A204.1 (cell line): ENCODE measurements at regions not wholly inside any gene's neighbourhood (a gene's known extent, or its start where the extent isn't known, plus 50 kb on each side); places are given as distances from the start of the nearest gene placed in this dataset.

ENCODE experiments used
- FAIRE-seq: peaks from 2 replicates; lab custom pipeline; 2012; peaks lifted over from hg19 to GRCh38; lab: Jason Lieb, UNC

DNA sequence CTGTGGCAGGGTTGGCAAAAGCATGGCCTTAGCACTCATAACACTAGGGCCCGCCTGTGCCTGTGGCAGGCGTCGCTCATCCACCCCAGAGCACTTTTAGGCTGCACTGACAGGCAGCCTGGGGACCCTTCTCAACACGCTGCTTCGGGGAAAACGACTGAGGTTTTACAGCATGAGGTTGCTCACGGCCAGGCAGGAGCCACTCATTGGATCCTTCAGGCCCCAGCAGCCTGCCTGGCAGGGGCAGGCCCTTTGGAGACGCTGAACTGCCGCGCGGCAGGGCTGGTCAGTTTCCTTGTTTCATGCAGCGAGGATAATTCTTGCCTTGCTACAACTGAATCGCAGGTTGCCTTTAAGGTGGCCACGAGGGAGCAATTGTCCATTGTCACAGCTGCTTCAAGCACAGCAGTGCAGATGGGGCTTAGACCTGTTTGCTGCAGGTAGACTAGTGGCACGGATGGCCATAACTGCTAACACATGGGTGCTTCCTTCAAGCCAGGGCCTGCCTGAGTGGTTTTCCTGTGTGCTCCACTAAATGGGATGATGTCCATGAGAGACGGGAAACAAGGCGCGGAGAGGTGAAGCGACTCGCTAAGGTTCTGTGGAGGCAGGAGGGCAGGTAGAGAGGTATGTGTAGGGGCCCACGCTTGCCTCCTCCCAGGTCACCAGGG, 49.9 kb upstream of the HS6ST1 start:
- no peak for FAIRE-seq

DNA sequence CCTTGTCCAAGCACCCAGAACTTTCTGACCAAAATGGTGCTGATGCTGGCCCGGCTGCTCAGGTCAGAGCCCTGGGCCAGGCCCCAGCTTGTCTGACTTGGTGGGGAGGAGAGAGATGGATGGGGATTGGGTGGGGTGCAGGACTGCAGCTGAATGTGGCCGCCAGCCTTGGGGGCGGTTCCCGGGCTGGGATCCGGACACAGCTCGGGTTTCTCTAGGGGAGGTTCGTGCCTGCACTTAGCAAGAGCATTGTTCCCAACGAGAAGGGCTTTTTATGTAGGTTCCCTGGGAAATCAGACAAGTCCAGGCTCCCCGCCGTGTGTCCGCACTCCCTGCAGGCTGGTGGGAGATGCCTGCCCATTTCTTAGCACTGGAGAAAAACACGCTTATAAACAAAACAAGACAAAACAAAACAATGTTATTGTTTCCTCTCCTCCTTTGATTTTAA, 50.5 kb upstream of the HS6ST1 start:
- FAIRE-seq, result no peak

DNA sequence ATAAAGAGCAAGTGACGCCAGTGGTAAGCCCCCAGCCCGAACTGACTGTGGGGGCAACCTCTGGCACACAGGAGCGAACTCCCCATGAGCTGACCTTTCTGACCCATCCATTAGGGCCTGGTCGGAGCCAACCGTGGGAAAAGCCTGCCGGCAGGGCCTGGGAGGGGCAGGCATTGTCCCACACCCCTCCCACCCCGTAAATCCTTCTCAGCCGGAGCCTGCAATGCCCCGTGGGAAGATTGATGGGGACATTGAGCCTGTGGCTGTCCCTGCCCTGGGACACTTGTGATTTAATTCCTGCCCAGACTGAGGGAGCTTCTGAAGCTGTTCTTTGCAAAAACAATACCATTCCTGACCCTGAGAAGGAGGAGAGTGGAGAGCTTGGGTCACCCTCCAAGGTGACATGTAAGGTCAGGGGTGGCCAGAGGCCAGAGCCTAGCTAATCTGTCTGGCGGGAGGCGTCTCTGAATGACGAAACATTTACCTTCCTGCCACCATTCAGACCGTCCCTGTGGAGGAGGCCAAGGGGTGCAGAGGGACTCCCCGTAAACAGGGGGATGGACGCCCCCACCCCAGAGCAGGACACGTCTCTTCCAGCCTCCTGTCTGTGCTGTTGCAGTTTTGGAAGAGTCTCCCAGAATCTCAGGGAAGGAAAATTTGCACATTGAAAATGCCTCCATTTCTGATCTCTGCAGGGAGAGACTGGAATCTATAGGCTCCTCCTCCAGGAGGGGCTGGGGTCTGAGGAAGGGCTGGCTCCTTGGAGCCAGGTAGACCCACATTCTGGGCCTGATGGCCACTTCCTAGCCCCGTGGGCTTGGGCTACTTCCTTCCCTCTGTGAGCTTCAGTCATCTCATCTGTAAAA, 51.2 kb upstream of the HS6ST1 start:
- FAIRE-seq, result no peak

DNA sequence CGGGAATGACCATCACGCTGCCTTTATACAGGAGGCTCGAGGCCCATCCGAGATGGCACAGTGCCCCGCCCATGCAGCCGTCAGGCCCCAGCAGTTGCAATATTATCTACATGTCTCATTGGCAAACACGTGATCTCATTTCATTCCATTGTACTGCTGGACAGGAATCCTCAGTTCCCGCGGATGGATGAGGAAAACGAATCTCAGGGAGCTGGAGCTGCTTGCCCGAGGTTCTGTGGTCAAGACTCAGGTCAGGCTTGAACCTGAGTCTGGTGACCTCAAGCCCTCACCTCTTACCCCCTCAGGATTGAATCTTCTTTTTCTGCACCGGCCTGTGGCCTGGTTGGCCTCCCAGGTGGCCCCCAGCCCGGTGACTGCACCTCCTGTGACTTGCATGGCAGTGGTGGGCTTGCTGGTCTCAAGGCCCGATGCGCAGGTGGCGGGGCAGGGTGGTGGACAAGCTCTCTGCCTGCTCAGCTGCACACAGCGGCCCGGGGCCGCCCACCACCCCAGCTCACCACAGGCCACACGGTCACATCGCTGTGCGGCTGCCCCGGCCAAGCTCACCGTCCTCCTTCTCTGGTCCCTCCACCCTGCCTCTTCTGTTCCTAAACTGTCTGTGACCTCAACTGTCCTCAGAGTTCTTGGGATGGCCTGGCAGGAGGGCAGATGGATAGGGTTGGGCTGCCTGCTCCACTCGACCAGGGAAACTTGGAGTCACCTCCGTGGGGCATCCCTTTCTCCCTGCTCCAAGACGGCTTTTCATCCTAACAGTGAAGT, 52.0 kb upstream of the HS6ST1 start:
- no peak for FAIRE-seq

DNA sequence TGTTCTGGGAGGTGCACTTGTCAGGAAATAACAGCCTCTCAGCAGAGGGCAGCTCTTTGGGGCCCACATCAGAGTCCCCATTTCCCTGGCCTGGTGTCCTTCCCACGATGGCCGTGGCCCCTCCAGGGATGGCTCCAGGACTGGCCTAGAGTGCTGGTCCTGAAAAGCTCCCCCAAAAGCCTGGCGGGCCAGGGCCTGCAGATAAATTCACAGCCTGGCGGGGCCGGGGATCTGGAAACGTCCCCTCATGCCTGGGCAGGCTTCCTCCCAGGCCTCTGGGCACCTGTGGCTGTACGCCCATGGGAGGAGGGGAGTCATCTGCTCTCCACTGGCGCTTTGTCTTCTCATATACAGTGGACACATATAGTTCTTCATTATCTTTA, 52.6 kb upstream of the HS6ST1 start:
- no peak for FAIRE-seq

DNA sequence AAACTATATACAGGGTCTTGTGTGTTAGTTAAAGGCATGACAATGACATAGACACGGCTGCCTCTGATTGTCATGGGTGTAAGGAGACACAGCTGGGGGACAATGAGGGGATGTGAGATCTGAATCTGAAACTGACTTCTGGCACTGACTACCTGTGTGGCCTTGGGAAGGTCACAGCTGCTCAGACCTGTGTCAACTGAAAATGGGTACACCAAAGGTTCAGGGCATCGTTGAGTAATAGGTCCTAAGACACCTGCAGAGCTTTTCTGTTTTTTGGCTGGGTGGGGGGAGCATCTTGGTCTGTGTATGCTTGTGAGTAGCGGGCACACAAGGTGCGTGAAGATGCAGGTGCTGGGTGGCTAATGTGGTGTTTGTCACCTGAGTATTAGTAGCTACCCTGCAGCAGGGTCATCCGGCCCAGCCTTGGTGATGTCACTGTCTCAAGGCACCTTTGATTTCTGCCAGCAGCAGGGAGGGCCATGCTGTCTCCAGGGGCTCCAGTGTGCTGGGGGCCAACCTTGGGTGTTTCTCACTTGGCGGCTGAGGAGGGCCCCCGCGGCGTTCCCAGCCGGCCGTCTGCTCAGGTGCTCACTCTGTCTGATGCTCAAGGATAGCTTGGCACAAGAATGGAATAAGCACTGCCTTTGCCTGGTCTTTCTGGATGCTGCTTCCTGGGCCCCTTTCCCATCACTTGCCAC, 53.1 kb upstream of the HS6ST1 start:
- FAIRE-seq, result no peak

DNA sequence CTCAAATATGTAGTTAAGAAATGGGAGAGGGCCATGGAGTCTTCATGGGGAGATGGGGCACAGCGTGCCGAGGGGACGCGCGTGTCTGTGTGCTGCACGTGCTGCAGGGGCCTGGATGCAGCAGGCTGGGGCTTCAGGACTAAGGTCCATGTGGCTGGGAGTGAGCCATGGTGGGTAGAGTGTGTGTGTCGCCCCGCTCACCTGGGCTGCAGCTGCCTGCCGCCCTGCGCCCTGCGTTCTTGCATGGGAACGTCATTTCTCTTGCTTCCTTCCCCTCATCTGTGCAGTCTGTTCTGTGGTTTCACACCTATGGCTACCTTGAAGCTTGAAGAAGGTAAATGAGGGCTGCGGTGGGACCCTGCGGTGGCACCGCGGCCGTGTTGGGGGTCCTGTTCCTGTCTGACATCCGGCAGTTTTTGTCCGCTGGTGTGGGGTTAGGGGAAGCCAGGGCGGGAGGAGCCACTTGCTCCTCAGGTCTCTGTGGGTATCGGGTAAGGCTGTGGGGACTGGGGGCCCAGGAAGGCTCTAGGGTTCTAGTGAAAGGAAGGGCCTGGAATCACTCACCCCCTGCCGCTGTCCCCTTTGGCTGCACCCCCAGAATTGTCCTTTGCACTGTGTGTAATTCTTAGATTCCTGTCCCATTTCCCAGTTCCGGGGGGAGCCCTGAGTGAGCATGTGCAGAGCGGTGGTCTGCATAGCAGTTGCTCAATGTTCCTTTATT, 54.1 kb upstream of the HS6ST1 start:
- FAIRE-seq, result no peak

DNA sequence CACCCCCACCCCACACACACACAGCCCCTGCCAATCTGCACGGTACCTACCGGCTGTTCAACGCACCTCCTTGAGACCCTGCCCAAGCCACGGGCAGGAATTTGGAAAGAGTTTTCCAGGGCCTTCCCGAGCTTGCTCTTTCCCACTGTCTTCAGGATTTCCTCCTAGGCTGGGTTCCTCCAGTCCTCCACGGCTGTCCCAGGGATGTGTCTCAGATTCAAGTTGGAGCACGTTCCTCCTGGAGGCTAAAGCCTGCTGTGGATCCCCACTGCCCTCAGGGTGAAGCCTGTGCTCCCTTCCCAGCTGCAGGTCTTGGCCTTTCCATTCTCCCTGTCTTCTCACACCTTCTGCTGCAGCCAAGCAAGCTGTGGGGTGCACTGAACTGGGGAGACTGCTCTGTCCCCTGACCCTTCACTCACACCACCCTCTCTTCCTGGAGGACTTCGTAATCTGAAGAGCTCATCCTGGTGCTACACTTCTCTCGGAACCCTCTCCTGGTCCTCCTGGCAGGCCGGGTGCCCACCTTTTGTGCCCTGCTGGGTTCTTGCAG, 54.9 kb upstream of the HS6ST1 start:
- FAIRE-seq, result no peak

DNA sequence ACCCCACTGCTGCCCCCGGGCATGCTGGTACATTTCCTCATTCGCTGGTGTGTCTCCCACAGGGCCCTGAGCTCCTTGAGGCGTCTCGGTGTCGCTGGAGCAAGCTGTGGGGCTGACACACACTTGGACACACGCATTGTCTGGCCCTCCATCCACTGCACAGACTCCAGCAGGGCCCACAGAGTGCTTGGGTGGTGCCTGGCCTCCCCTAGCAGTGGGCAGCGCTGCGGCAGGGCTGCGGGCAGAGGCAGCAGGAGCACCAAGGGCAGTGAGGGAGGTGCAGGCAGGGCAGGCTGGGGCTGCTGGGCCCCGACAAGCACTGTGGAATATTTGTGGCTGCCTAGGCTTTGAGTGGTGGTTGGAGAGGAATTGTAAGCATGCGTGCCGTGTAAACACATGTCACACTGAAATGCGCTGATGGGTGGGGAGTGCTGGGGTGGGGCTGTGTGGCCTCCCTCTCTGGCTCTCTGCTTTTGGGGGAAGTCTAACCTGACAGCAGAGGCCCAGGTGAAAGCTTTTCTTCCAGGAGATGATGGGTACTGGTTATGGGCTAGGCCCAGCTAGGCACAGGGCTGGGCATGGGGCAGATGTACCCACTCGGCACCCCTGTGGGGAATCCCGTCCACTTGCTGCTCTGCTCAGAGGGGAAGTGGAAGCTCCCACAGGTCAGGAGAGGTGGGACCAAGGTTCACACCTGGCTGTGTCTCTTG, 55.5 kb upstream of the HS6ST1 start:
- FAIRE-seq, result no peak

DNA sequence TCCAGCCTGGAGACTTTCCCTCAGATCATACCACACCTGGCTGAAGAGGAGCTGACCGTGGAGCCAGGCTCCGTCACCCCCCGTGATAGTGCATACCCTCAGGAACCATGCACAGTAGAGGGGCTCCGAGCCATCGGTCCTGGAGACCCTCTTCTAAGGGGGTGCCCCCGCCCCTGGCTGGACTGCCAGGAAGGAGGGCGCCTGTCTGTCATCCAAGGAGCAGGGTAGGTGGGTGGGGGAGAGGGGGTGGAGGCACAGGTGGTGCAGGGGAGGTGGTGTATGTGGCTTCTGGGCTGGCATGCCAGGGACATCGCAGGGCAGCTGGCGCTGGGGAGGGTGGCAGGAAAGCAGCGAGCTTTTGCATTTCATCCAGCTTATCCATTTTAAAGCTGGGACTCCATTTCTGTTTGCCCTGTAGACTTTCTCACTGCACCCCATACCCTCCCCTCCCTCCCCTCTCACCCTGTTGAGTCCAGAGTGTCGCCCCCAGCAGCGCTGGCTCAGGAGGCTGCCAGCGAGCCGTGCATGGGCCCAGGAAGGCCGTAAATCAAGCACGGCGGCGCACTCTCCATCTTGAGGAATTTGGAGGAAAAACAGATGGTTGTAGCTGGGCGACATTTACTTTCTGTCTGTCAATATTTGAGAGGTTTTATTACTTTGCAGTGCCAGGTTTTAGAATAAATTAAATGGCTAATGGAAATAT, 56.2 kb upstream of the HS6ST1 start:
- FAIRE-seq, result no peak

DNA sequence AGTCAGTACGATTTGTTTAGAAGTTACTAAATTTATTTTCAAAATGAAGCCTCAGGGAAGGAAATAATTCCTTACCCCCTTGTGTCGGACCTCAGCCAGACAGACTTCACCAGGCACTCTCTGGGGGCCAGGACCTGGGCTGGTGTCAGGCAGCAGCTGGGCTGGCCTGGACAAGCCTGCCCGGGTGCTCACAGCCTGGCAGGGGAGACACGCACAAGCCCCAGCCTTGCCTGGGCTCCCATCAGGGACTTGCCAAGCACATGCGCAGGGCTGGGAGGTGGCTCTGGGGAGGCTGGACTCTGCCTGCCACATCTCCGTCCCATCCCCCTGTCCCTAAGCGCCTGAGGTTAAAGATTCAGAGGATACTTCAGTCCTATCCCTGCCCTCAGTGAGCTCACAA, 56.8 kb upstream of the HS6ST1 start:
- FAIRE-seq, result no peak

DNA sequence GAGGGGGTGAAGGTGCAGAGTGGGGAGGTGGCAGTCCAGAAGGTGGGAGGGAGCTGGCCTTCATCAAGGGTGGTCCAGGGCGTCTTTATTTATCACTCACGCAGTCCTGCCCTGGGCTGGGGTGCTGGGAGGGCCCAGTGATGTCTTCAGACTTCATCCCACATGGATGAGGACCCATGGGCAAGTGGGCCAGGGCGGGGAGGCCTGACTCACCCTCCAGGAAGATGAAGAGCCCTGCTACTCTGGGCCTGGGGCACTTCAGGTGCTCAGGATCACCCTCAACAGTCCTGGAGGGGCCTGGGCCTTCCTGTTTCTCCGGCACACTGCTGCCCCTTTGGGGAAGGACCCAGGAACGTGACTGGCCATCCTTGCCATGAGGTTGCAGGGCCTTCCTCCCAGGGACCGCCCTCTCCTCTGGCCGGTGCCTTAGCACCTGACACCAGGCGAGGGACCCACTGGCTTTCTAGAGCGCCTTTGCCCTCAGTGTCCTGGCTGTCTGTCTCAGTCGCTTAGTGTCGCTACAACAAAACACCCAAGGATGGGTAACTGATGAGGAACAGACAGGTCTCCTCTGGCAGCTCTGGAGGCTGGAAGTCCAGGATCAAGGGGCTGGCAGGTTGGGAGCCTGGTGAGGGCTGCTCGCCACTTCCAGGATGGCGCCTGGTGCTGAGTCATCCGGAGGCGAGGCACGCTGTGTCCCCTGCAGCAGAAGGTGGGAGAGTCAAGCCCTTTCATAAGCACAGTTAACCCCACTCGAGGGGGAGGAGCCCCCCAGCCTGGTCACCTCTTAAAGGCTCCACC, 57.8 kb upstream of the HS6ST1 start:
- no peak for FAIRE-seq

DNA sequence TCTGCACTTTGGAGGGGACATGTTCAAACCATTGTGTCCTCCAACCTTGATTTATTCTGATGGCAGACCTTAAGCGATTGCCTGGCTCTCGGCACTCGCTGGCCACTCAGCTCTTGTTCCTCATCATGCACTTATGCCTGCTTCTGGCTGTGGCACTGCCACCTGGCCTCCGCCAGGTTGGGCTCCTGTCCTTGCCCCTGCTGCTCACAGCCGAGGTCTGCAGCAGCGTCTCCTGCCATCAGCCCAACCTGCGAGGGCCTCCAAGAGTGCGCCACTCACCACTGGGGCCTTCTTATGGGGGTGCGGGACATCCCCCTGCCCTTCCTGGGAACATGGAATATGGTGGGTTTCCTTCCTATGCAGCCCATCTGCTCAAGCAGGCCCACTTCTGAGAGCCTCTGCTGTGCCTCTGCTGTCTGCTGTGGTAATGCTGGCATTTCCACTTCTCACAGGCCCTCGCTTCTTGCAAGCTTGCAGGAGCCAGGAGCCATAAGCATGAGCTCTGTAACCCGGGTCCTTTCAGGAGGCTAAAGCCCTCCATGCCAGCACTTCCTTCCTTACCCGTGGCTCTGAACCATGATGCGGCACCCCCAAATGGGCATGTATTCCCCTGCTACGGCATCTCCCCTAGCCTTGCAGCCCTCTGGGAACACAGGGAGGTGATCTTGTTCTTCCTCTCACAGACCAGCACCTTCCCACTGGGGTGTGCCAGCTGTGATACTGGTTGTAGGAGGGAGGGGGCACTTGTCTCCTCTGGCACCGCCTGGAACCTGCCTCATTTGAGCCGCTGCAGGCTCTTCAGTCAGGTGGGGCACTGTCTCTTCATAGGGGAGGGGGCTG, 58.6 kb upstream of the HS6ST1 start:
- FAIRE-seq, result no peak

DNA sequence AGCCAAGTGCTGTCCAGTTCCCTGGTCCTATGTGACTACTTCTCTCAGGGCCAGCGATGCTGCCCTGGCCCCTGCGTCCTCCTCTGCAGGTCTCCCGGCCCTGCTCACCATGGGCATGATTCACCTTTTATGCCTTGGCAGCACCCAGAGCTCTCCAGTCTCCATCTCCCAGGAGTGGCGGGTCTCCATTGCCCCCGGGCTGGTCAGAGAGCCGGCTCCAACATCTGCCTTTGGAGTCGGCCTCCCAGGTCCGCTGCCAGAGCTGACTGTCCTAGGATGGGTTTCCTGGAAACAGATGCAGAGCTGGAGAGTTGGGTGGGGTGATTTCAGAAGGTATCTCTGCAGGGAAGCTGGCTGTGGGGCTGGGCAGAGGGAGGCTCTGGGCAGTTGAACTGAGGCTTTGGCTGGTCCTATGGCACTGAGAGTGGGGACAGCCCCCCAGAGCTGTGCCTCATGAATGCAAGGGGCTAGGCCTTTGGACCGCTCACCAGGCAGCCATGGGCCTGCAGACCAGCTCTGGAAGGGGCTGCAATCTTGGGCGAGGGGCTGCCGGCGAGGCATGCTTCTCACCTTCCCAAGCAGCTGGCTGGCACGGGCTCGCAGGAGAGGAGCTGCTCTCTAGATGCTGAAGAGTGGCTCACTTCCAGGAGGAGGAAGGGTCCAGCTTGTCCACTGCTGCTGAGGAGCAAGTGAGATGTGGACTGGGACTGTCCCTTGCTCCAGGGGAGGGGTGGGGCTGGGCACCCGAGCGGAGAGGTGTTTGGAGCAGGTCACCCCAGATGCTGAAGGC, 59.8 kb upstream of the HS6ST1 start:
- FAIRE-seq, result no peak

DNA sequence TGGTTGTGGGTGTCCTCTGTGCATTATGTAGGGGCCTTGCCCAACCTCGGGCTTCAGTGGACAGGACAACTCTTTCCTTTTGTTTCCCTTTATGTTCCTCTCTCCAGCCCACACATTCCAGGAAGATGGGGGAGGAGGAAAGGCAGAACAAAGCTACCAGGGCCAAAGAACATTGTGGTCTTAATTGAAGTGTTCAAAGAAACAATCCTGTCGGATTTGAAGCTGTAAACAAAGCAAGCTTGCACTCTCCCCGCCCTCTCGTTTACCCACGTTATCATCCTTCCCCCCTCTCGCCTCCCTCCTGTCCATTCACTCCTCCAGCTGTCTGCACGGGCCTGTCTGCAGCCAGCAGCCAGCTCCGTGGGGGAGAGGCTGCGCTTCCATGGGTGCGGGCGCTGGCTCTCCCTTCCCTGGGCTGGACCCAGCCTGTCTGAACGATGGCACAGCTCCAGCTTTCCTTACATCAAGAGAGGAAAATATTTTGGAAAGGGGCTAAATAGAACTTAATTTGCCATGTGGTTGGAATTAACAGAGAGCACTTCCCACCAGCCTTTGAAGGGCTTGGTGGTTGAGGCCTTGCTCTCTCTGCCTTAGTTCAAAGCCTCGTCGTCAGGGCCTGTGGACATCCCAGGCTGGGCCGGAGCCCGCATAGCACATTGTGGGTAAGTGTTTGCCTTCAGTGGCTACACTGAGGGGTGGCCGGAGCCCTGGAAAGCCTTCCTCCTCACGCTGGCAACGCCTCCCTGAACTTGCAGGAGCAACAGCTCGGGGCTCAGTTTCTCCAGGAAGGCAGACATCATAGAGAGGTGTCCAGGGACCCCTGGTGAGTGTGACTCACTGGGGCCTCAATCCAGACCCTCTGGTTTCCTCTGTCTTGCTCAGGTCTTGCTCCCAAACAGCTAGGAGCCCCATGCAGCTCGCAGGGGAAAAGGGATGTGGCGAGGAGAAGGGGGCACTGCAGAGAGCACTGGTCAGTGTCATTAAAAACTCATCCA, 60.6 kb upstream of the HS6ST1 start:
- FAIRE-seq, result no peak
